CD4-positive, alpha-beta memory T cell (primary cell): ENCODE measurements at regions not wholly inside any gene's neighbourhood (a gene's known extent, or its start where the extent isn't known, plus 50 kb on each side); places are given as distances from the start of the nearest gene placed in this dataset.

Experiments used
- CTCF ChIA-PET: fragments of 350-600 bp; sonication (Branson Sonifier 250); formaldehyde crosslinking; loops from one replicate; lab custom pipeline; 2021; ENCODE audit warnings: inconsistent platforms; ENCODE audit not compliant: partially characterized antibody; lab: Charles Lee
- POLR2A ChIA-PET: fragments of 350-600 bp; sonication (Branson Sonifier 250); formaldehyde crosslinking; loops from one replicate; lab custom pipeline; 2021; ENCODE audit not compliant: partially characterized antibody; lab: Charles Lee
- DNase-seq, 5 donors: peaks; one replicate each; pipeline versions ENCODE4 v3.0.0 to v3.0.0-alpha.2; 2020 to 2022; ENCODE audit warnings: mixed read lengths in 1 of 5
- H3K27ac ChIP-seq: one replicate; pipeline ENCODE4 v1.7.0; 2013; ENCODE audit warnings: low read depth, low read length
- H3K27me3 ChIP-seq: 2 replicates; pipeline ENCODE4 v1.7.0; 2013; ENCODE audit warnings: mild to moderate bottlenecking, low read length, moderate library complexity; ENCODE audit not compliant: insufficient read depth
- H3K36me3 ChIP-seq: 2 replicates; pipeline ENCODE4 v1.7.0; 2013; ENCODE audit warnings: mild to moderate bottlenecking, low read length, moderate library complexity; ENCODE audit not compliant: insufficient read depth
- H3K4me1 ChIP-seq: 2 replicates; pipeline ENCODE4 v1.7.0; 2013; ENCODE audit warnings: mild to moderate bottlenecking, low read length, moderate library complexity; ENCODE audit not compliant: insufficient read depth
- H3K4me3 ChIP-seq, 2 donors: one replicate each; pipeline ENCODE4 v1.7.0; 2013; ENCODE audit warnings: low read length in 2 of 2, mild to moderate bottlenecking in 1 of 2
- H3K9me3 ChIP-seq, 2 donors: one replicate each; pipeline ENCODE4 v1.7.0; 2013; ENCODE audit warnings: low read length in 2 of 2, control low read depth in 1 of 2; ENCODE audit not compliant: control insufficient read depth in 1 of 2
- H3K27ac Mint-ChIP-seq, 7 donors: one replicate each; pipeline ENCODE4 v1.8.0; 2020 to 2021; ENCODE audit warnings: mixed read lengths in 7 of 7, mild to moderate bottlenecking in 6 of 7, inconsistent platforms in 3 of 7, moderate library complexity in 3 of 7
- H3K27me3 Mint-ChIP-seq, 2 donors: one replicate each; pipeline ENCODE4 v1.8.0; 2020 to 2021; ENCODE audit warnings: mixed read lengths in 2 of 2
- H3K36me3 Mint-ChIP-seq, 2 donors: one replicate each; pipeline ENCODE4 v1.8.0; 2020 to 2021; ENCODE audit warnings: mixed read lengths in 2 of 2, inconsistent platforms in 1 of 2, mild to moderate bottlenecking in 1 of 2
- H3K4me1 Mint-ChIP-seq, 4 donors: one replicate each; pipeline ENCODE4 v1.8.0; 2020 to 2021; ENCODE audit warnings: mixed read lengths in 4 of 4, mild to moderate bottlenecking in 1 of 4
- H3K4me3 Mint-ChIP-seq, 8 donors: one replicate each; pipeline ENCODE4 v1.8.0; 2020 to 2021; ENCODE audit warnings: mixed read lengths in 8 of 8, mild to moderate bottlenecking in 7 of 8, moderate library complexity in 6 of 8, inconsistent platforms in 3 of 8
- H3K9me3 Mint-ChIP-seq, 8 donors: one replicate each; pipeline ENCODE4 v1.8.0; 2020 to 2021; ENCODE audit warnings: mixed read lengths in 8 of 8, mild to moderate bottlenecking in 5 of 8, inconsistent platforms in 3 of 8, moderate library complexity in 1 of 8
- intact Hi-C: fragments of 100-400 bp; cut with micrococcal nuclease; formaldehyde crosslinking; loops from one replicate; pipeline ENCODE4 v1.15.1; 2023

- H3K27me3 ChIP-seq, result no peaks in the 10 kb centered on the region
- no peaks in the 10 kb centered on the region for H3K36me3 ChIP-seq
- DNase-seq, result no peak
- H3K27ac ChIP-seq, result no peak overlapping the region
- Mint-ChIP-seq H3K27ac (no peak overlapping the region), H3K4me3 (no peak overlapping the region), H3K9me3 (peaks cover 0 to 18% (median 5%) of the 10 kb centered on the region in 8 donors), H3K36me3 (no peaks in the 10 kb centered on the region), H3K27me3 (no peaks in the 10 kb centered on the region), H3K4me1 (no peaks in the 10 kb centered on the region)
- ChIA-PET CTCF (no interaction called here), POLR2A (no interaction called here)
- no peaks in the 10 kb centered on the region for H3K9me3 ChIP-seq
- intact Hi-C loops, result no loop called here
- no peak overlapping the region for H3K4me3 ChIP-seq
- no peaks in the 10 kb centered on the region for H3K4me1 ChIP-seq
Measured at GRCh38 chr4:57710053-57710452, 599.9 kb upstream of the IGFBP7 start.

GRCh38 chr4:57691370-57691769, 581.2 kb upstream of the IGFBP7 start:
- Mint-ChIP-seq H3K9me3 (peaks cover 0 to 10% (median 4%) of the 10 kb centered on the region in 8 donors), H3K27me3 (no peaks in the 10 kb centered on the region), H3K27ac (no peak overlapping the region), H3K4me3 (no peak overlapping the region), H3K4me1 (no peaks in the 10 kb centered on the region), H3K36me3 (no peaks in the 10 kb centered on the region)
- Histone ChIP-seq H3K4me3 (no peak overlapping the region), H3K27me3 (no peaks in the 10 kb centered on the region), H3K4me1 (no peaks in the 10 kb centered on the region), H3K9me3 (no peaks in the 10 kb centered on the region), H3K27ac (no peak overlapping the region), H3K36me3 (no peaks in the 10 kb centered on the region)
- intact Hi-C loops, result no loop called here
- no peak for DNase-seq
- CTCF ChIA-PET, result no interaction called here
- POLR2A ChIA-PET, result no interaction called here

DNA sequence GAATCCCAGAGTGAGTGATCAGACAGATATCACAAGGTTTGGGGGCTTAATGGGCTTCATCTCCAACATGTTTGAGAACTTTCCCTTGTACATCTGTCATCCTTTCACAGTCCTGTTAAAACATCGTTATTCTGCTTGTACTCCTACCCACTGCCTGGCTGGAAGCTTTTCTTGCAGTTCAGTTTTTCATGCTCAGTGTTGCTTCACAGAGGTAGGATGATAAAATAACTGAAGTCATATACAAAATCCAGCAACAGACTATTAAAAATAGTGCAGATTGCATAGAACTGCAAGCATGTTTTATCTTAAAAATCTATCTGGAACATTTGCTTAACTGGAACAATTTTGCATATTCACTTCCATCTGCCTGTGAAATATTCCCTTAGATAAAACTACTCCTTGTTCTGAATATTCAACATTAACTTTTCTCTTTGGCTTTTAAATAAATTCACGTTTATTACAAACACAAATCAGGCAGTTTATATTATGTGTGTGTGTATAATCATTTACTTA, 579.6 kb upstream of the IGFBP7 start:
- no peak overlapping the region for H3K4me3 ChIP-seq
- Mint-ChIP-seq H3K36me3 (no peaks in the 10 kb centered on the region), H3K4me3 (no peak overlapping the region), H3K27ac (no peak overlapping the region), H3K4me1 (no peaks in the 10 kb centered on the region), H3K9me3 (peaks cover 0 to 14% (median 4%) of the 10 kb centered on the region in 8 donors), H3K27me3 (no peaks in the 10 kb centered on the region)
- no peak for DNase-seq
- intact Hi-C loops, result no loop called here
- CTCF ChIA-PET, result no interaction called here
- no peak overlapping the region for H3K27ac ChIP-seq
- no peaks in the 10 kb centered on the region for H3K36me3 ChIP-seq
- H3K27me3 ChIP-seq, result no peaks in the 10 kb centered on the region
- no peaks in the 10 kb centered on the region for H3K9me3 ChIP-seq
- POLR2A ChIA-PET, result no interaction called here
- no peaks in the 10 kb centered on the region for H3K4me1 ChIP-seq

GRCh38 chr4:57682275-57682674, 572.1 kb upstream of the IGFBP7 start:
- no peaks in the 10 kb centered on the region for H3K9me3 ChIP-seq
- no peak overlapping the region for H3K4me3 ChIP-seq
- no peaks in the 10 kb centered on the region for H3K27me3 ChIP-seq
- no peak overlapping the region for H3K27ac ChIP-seq
- Mint-ChIP-seq H3K9me3 (peaks cover 0 to 11% (median 4%) of the 10 kb centered on the region in 8 donors), H3K36me3 (no peaks in the 10 kb centered on the region), H3K27ac (no peak overlapping the region), H3K27me3 (no peaks in the 10 kb centered on the region), H3K4me3 (no peak overlapping the region), H3K4me1 (no peaks in the 10 kb centered on the region)
- no peak for DNase-seq
- H3K36me3 ChIP-seq, result no peaks in the 10 kb centered on the region
- intact Hi-C loops, result no loop called here
- ChIA-PET POLR2A (no interaction called here), CTCF (no interaction called here)
- no peaks in the 10 kb centered on the region for H3K4me1 ChIP-seq

DNA sequence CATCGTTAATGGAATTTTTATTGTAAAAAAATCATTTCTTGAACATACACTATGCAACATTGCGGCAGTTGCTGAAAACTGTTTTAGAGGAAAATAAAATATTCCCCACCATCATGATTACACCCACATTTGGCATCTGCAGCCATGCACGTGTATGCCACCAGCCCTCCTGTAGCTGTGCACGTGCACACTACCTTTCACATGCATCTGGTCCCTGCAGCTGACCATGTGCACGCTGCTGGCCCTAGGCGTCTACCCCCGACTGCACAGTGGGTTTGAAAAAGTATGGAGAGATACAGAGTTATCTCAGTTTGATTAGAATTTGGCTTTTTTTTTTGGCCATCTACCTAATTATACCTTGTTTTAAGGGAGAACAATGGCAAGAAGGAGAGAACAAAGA, 569.8 kb upstream of the IGFBP7 start:
- ChIA-PET CTCF (no interaction called here), POLR2A (no interaction called here)
- Histone ChIP-seq H3K9me3 (no peaks in the 10 kb centered on the region), H3K27ac (no peak overlapping the region), H3K27me3 (no peaks in the 10 kb centered on the region), H3K36me3 (no peaks in the 10 kb centered on the region), H3K4me1 (no peaks in the 10 kb centered on the region), H3K4me3 (no peak overlapping the region)
- Mint-ChIP-seq H3K27me3 (no peaks in the 10 kb centered on the region), H3K4me1 (no peaks in the 10 kb centered on the region), H3K36me3 (no peaks in the 10 kb centered on the region), H3K9me3 (peaks cover 0 to 8% (median 5%) of the 10 kb centered on the region in 8 donors), H3K27ac (no peak overlapping the region), H3K4me3 (no peak overlapping the region)
- intact Hi-C loops, result no loop called here
- DNase-seq, result no peak

DNA sequence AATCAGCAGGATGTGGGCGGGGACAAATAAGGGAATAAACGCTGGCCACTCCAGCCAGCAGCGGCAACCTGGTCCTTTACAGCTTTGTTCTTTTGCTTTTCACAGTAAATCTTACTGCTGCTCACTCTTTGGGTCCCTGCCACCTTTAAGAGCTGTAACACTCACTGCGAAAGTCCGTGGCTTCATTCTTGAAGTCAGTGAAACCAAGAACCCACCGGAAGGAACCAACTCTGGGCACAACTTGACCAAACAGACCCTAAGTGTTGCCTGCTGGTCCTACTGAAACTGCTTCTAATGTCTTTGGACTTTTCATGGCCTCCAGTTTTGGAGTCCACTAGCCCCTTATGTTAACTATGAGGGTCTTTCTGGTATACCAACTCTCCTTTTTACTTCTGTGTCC, 566.2 kb upstream of the IGFBP7 start:
- ChIA-PET CTCF (no interaction called here), POLR2A (no interaction called here)
- intact Hi-C loops, result no loop called here
- no peaks in the 10 kb centered on the region for H3K4me1 Mint-ChIP-seq
- Histone ChIP-seq H3K9me3 (no peaks in the 10 kb centered on the region), H3K36me3 (no peaks in the 10 kb centered on the region), H3K27ac (no peak overlapping the region), H3K27me3 (no peaks in the 10 kb centered on the region), H3K4me1 (no peaks in the 10 kb centered on the region), H3K4me3 (no peak overlapping the region)
- H3K36me3 Mint-ChIP-seq, result no peaks in the 10 kb centered on the region
- H3K27ac Mint-ChIP-seq, result no peak overlapping the region
- no peak overlapping the region for H3K4me3 Mint-ChIP-seq
- H3K9me3 Mint-ChIP-seq, result peaks cover 0 to 8% (median 0%) of the 10 kb centered on the region in 8 donors
- DNase-seq, result no peak
- H3K27me3 Mint-ChIP-seq, result no peaks in the 10 kb centered on the region

DNA sequence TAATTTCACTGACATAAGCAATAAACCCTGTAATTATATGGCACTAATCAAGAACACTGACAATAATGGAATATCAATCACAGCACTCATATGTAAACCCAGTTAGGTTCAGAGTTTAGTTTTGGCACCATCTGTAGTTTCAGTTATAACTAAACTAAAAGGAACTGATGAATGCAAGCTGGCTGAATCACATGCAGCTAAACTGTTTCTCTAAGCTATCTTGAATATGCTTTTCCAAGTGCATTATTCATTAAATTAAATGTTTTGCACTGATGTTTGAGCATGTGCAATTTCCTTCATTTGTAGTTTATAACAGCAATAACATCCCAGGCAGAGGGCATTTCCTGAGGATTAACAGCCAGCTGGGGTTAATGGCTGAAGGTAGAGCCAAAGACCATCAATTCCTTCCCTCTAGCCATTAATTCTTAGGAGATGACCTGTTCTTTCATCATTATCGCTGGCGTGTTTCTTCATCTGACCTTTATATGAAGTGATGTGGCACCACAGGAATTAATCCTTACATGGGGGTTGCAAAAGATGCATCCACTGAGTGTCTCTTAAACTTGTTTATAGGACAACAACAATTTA, 562.8 kb upstream of the IGFBP7 start:
- Histone ChIP-seq H3K27ac (no peak overlapping the region), H3K9me3 (no peaks in the 10 kb centered on the region), H3K36me3 (no peaks in the 10 kb centered on the region), H3K27me3 (no peaks in the 10 kb centered on the region), H3K4me1 (no peaks in the 10 kb centered on the region), H3K4me3 (no peak overlapping the region)
- H3K4me3 Mint-ChIP-seq, result no peak overlapping the region
- no peaks in the 10 kb centered on the region for H3K36me3 Mint-ChIP-seq
- no peak overlapping the region for H3K27ac Mint-ChIP-seq
- H3K27me3 Mint-ChIP-seq, result no peaks in the 10 kb centered on the region
- ChIA-PET POLR2A (no interaction called here), CTCF (no interaction called here)
- peaks cover 0 to 5% (median 0%) of the 10 kb centered on the region in 8 donors for H3K9me3 Mint-ChIP-seq
- DNase-seq, result no peak
- no peaks in the 10 kb centered on the region for H3K4me1 Mint-ChIP-seq
- intact Hi-C loops, result no loop called here
